ENCODE measurements at regions not wholly inside any gene's neighbourhood (a gene's known extent, or its start where the extent isn't known, plus 50 kb on each side); places are given as distances from the start of the nearest gene placed in this dataset.

DNA sequence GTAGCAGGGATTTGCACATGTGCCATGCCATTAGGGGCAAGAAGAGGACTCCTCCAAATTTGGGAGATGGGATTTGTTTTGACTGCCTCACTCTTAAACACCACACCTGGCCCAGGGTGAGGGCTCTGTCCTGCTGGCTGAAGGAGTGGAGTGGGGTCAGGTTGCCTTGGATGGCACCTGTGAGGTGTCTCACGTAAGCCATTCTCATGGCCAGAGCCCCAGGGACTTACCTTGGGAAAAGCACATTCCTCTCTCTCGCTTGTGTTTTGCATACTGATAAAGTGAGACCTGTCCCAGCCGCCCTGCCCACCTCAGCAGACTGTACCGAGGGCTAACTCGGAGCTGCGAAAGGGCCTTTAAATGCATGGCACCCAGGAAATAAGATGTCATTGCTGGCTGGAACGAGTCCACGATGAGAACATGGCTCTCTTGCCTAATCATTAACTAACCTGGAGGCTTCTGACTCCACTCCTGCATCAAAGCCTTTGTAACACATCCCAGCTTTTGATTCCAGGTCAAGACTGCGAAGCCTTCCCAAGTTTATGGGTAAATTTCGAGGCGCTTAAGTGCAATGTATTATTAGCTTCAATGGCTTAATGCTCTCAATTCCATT lies 184.0 kb upstream of the RNF32 start:
- Histone ChIP-seq H3K79me2 (replicated peaks; ENCODE audit: insufficient read depth, low read length) (no peaks in the 10 kb centered on the region), H3K36me3 (ENCODE audit: insufficient read depth, low read length) (no peaks in the 10 kb centered on the region), H4K20me1 (ENCODE audit: insufficient read depth) (no peaks in the 10 kb centered on the region), H2AFZ (ENCODE audit: low read depth, low read length) (no peak overlapping the region), H3K9me2 (ENCODE audit: insufficient read depth, low read length) (no peaks in the 10 kb centered on the region), H3K4me2 (ENCODE audit: low read length) (no peak overlapping the region), H3K27ac (ENCODE audit: low read length) (no peak overlapping the region), H3K4me3 (ENCODE audit: low read length) (no peak overlapping the region), H3F3A (ENCODE audit: insufficient read depth, low read length, poor library complexity, severe bottlenecking) (no peaks in the 10 kb centered on the region), H3K27me3 (ENCODE audit: insufficient read depth, low read depth, low read length) (no peaks in the 10 kb centered on the region), H3K9me3 (ENCODE audit: low read length) (no peaks in the 10 kb centered on the region), H3K9ac (ENCODE audit: low read length) (no peak overlapping the region)
- no peak for TF ChIP-seq POLR2AphosphoS5 (IDR thresholded peaks at IDR 0.05)
- TF ChIP-seq EP300 (conservative IDR thresholded peaks at IDR 0.05; ENCODE audit: poor library complexity, severe bottlenecking): no peak
- no peak for TF ChIP-seq TAF1 (IDR thresholded peaks at IDR 0.05; ENCODE audit: low read depth)
- TF ChIP-seq, protein P1, sequence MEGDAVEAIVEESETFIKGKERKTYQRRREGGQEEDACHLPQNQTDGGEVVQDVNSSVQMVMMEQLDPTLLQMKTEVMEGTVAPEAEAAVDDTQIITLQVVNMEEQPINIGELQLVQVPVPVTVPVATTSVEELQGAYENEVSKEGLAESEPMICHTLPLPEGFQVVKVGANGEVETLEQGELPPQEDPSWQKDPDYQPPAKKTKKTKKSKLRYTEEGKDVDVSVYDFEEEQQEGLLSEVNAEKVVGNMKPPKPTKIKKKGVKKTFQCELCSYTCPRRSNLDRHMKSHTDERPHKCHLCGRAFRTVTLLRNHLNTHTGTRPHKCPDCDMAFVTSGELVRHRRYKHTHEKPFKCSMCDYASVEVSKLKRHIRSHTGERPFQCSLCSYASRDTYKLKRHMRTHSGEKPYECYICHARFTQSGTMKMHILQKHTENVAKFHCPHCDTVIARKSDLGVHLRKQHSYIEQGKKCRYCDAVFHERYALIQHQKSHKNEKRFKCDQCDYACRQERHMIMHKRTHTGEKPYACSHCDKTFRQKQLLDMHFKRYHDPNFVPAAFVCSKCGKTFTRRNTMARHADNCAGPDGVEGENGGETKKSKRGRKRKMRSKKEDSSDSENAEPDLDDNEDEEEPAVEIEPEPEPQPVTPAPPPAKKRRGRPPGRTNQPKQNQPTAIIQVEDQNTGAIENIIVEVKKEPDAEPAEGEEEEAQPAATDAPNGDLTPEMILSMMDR (IDR thresholded peaks at IDR 0.05; ENCODE audit: poor library complexity, severe bottlenecking): no peak
- no peak for TF ChIP-seq MXI1 (conservative IDR thresholded peaks at IDR 0.05; ENCODE audit: poor library complexity, severe bottlenecking)
- TF ChIP-seq SMC3 (conservative IDR thresholded peaks at IDR 0.05; ENCODE audit: poor library complexity): no peak

DNA sequence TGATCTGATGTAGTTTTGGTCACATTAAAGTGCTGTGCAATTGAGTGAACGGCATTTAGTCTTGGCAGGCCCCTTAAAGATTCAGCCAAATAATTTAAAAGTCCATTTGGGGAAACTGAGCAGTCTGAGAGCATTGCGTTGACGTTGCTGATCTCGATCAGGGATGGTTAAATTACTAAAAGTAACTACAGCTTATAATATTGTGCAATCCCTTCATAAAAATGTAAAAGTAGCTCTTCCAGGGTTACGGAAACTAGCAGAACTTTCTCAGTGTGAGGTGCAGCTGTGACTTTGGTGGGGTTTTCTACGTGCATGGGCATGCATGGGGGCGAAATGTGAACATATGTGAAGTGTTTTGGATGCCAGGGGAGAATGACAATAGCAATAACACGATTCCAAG lies 184.5 kb upstream of the RNF32 start:
- H3K9me2 ChIP-seq (ENCODE audit: insufficient read depth, low read length): no peaks in the 10 kb centered on the region
- no peaks in the 10 kb centered on the region for H3F3A ChIP-seq (ENCODE audit: insufficient read depth, low read length, poor library complexity, severe bottlenecking)
- H3K36me3 ChIP-seq (ENCODE audit: insufficient read depth, low read length): no peaks in the 10 kb centered on the region
- H4K20me1 ChIP-seq (ENCODE audit: insufficient read depth): no peaks in the 10 kb centered on the region
- H3K9ac ChIP-seq (ENCODE audit: low read length): no peak overlapping the region
- H3K27ac ChIP-seq (ENCODE audit: low read length): no peak overlapping the region
- H3K9me3 ChIP-seq (ENCODE audit: low read length): no peaks in the 10 kb centered on the region
- no peak for TF ChIP-seq RAD21 (conservative IDR thresholded peaks at IDR 0.05)
- TF ChIP-seq MXI1 (conservative IDR thresholded peaks at IDR 0.05; ENCODE audit: poor library complexity, severe bottlenecking): no peak
- no peak for TF ChIP-seq EZH2 (IDR thresholded peaks at IDR 0.05; ENCODE audit: borderline replicate concordance, insufficient read depth, low read length, poor library complexity, severe bottlenecking)
- TF ChIP-seq EP300 (conservative IDR thresholded peaks at IDR 0.05; ENCODE audit: poor library complexity, severe bottlenecking): no peak
- no peak for TF ChIP-seq POLR2AphosphoS5 (IDR thresholded peaks at IDR 0.05)
- H3K79me2 ChIP-seq (replicated peaks; ENCODE audit: insufficient read depth, low read length): no peaks in the 10 kb centered on the region
- H3K27me3 ChIP-seq (ENCODE audit: insufficient read depth, low read depth, low read length): no peaks in the 10 kb centered on the region
- H3K4me2 ChIP-seq (ENCODE audit: low read length): no peak overlapping the region
- H2AFZ ChIP-seq (ENCODE audit: low read depth, low read length): no peak overlapping the region
- H3K4me3 ChIP-seq (ENCODE audit: low read length): no peak overlapping the region

DNA sequence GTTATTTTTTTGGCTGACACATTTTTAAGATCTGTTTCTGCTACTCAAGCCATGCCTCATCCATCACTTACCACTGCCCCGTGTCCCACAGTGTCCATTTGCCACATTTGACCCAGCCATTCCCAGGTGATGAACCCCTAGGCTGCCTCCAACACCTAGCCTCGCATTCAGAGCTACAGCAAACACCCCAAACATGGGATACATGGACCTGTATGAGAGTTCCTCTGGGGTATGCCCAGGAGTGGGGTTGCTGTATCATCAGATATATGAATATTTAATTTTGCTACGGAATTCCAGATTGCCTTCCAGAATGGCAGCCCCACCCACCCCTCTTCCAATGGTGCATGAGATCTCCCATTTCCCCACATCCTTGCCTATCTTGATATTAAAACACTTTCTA lies 190.1 kb upstream of the RNF32 start:
- H3K27ac ChIP-seq (ENCODE audit: low read length): no peak overlapping the region
- no peak overlapping the region for H3K4me3 ChIP-seq (ENCODE audit: low read length)
- H3K9me3 ChIP-seq (ENCODE audit: low read length): no peaks in the 10 kb centered on the region
- no peaks in the 10 kb centered on the region for H3F3A ChIP-seq (ENCODE audit: insufficient read depth, low read length, poor library complexity, severe bottlenecking)
- no peaks in the 10 kb centered on the region for H3K9me2 ChIP-seq (ENCODE audit: insufficient read depth, low read length)
- no peaks in the 10 kb centered on the region for H3K27me3 ChIP-seq (ENCODE audit: insufficient read depth, low read depth, low read length)
- no peak for TF ChIP-seq EP300 (conservative IDR thresholded peaks at IDR 0.05; ENCODE audit: poor library complexity, severe bottlenecking)
- H3K36me3 ChIP-seq (ENCODE audit: insufficient read depth, low read length): no peaks in the 10 kb centered on the region
- H3K4me2 ChIP-seq (ENCODE audit: low read length): no peak overlapping the region
- H4K20me1 ChIP-seq (ENCODE audit: insufficient read depth): no peaks in the 10 kb centered on the region
- no peak overlapping the region for H2AFZ ChIP-seq (ENCODE audit: low read depth, low read length)
- H3K79me2 ChIP-seq (replicated peaks; ENCODE audit: insufficient read depth, low read length): no peaks in the 10 kb centered on the region
- H3K9ac ChIP-seq (ENCODE audit: low read length): no peak overlapping the region

Data from neural cell (in vitro differentiated cells).